CD8-positive, alpha-beta memory T cell (primary cell): ENCODE measurements at regions not wholly inside any gene's neighbourhood (a gene's known extent, or its start where the extent isn't known, plus 50 kb on each side); places are given as distances from the start of the nearest gene placed in this dataset.
"Not testable (repeated sequence)": the region's sequence is repeated elsewhere in the genome, so short reads cannot be mapped to it uniquely, and the experiment has no call there.

Experiments used
- CTCF ChIA-PET: fragments of 350-600 bp; sonication (Branson Sonifier 250); formaldehyde crosslinking; loops from one replicate; lab custom pipeline; 2021; ENCODE audit warnings: antibody characterized with exemption; lab: Charles Lee
- POLR2A ChIA-PET: fragments of 350-600 bp; sonication (Branson Sonifier 250); formaldehyde crosslinking; loops from one replicate; lab custom pipeline; 2021; ENCODE audit warnings: antibody characterized with exemption; lab: Charles Lee
- DNase-seq, 5 donors: peaks; one replicate each; pipeline versions ENCODE4 v3.0.0 to v3.0.0-alpha.2; 2020 to 2022; ENCODE audit warnings: mixed read lengths in 1 of 5
- H3K27ac ChIP-seq: one replicate; pipeline ENCODE4 v1.7.0; 2013; ENCODE audit warnings: low read depth, mild to moderate bottlenecking, low read length, moderate library complexity
- H3K27me3 ChIP-seq: 2 replicates; pipeline ENCODE4 v1.7.0; 2013; ENCODE audit warnings: low read length, mild to moderate bottlenecking; ENCODE audit not compliant: insufficient read depth, poor library complexity, severe bottlenecking
- H3K36me3 ChIP-seq: 2 replicates; pipeline ENCODE4 v1.7.0; 2013; ENCODE audit warnings: mild to moderate bottlenecking, low read length, moderate library complexity; ENCODE audit not compliant: insufficient read depth
- H3K4me1 ChIP-seq: 2 replicates; pipeline ENCODE4 v1.7.0; 2013; ENCODE audit warnings: mild to moderate bottlenecking, low read length, moderate library complexity; ENCODE audit not compliant: insufficient read depth
- H3K4me3 ChIP-seq: 2 replicates; pipeline ENCODE4 v1.7.0; 2013; ENCODE audit warnings: mild to moderate bottlenecking, low read length
- H3K9me3 ChIP-seq: 2 replicates; pipeline ENCODE4 v1.7.0; 2013; ENCODE audit warnings: mild to moderate bottlenecking, low read length
- H3K27ac Mint-ChIP-seq, 8 donors: one replicate each; pipeline ENCODE4 v1.8.0; 2020 to 2021; ENCODE audit warnings: mixed read lengths in 8 of 8, mild to moderate bottlenecking in 6 of 8, inconsistent platforms in 3 of 8, moderate library complexity in 3 of 8
- H3K27me3 Mint-ChIP-seq, 2 donors: one replicate each; pipeline ENCODE4 v1.8.0; 2020 to 2021; ENCODE audit warnings: mixed read lengths in 2 of 2, mild to moderate bottlenecking in 1 of 2, moderate library complexity in 1 of 2
- H3K36me3 Mint-ChIP-seq, 3 donors: one replicate each; pipeline ENCODE4 v1.8.0; 2020 to 2021; ENCODE audit warnings: mixed read lengths in 3 of 3, inconsistent platforms in 1 of 3, mild to moderate bottlenecking in 1 of 3
- H3K4me1 Mint-ChIP-seq, 3 donors: one replicate each; pipeline ENCODE4 v1.8.0; 2020 to 2021; ENCODE audit warnings: mixed read lengths in 3 of 3, inconsistent platforms in 1 of 3, mild to moderate bottlenecking in 1 of 3
- H3K4me3 Mint-ChIP-seq, 7 donors: one replicate each; pipeline ENCODE4 v1.8.0; 2020 to 2021; ENCODE audit warnings: mixed read lengths in 7 of 7, mild to moderate bottlenecking in 6 of 7, moderate library complexity in 4 of 7, inconsistent platforms in 2 of 7
- H3K9me3 Mint-ChIP-seq, 5 donors: one replicate each; pipeline ENCODE4 v1.8.0; 2020 to 2022; ENCODE audit warnings: mixed read lengths in 5 of 5, mild to moderate bottlenecking in 3 of 5, moderate library complexity in 2 of 5, inconsistent platforms in 1 of 5

DNA sequence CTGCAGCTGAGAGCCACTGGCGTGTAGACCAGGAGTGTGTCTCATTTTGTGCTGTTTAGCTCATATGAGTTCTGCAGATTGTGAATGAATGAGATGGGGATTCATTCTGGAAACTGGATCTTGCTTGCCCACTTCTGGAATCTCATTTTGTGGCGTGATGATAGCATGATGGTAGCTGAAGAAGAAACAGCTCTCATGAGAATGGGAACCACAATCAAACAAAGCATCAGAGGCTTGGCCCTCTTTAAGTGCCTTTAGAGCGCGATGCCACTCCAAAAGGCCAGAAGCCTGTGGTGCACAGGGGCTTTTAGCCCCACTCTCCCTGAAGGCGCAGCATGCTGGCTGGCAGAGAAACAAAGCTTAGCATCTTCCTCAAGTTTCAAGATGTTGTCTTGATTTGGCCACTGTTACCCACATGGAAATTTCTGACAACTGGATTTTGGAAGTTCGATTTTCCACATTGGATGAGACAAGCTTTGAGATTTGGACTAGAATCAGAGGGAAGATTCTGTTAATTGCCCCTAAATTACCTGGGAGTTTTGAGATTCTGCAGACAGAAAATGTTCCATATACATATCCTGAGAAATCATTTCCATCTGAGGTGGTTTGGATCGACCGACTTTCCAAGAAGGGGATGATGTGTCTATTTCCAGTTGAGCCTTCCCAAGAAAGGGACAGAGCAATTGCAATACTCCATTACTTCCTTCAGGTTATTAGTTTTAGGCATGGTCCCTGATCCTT lies 234.5 kb downstream of the VAPA start:
- H3K27me3 Mint-ChIP-seq: peaks cover 0 to 2% of the 10 kb centered on the region in 2 donors

DNA sequence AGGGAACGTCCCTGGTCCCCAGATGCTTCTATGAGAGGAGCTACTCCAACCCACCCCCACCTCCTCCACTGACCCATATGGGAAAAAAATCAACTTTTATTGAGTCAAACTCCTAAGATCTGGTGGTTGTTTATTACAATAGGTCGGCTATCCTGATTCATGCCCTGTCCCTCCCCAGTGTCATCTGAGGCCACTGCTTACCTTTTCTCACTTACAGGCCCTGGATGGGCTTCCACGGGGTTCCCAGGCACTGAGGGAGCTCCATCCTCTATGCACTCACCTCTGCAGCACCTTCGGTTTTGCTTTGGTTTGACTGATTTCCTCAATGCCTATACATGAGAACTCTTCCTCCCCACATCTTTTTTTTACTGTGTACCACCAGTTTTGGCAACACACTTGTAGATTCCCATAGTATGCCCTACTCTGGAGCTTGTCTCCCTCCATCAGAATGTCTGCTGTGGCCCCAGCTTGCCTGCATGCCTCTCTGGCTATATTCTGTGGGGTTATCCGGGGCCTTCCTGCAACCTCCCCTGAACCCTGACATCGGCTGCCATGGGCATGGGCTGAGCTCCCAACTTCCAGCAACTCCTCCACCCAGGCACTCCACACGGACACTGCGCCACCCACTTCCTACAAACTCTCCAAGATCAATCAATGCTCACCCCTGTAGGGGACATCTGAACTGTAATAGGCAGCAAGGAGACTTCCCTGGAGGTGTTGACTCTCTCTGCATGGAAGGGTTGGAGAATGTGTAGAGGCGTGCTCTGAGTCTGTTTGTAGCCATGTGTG lies 236.1 kb downstream of the VAPA start:
- Histone ChIP-seq H3K4me1 (no peaks in the 10 kb centered on the region), H3K27ac (no peak overlapping the region), H3K9me3 (no peaks in the 10 kb centered on the region), H3K36me3 (no peaks in the 10 kb centered on the region), H3K27me3 (no peaks in the 10 kb centered on the region), H3K4me3 (no peak overlapping the region)
- Mint-ChIP-seq H3K27ac (no peak overlapping the region), H3K4me3 (no peak overlapping the region), H3K36me3 (no peaks in the 10 kb centered on the region), H3K9me3 (peaks cover 0 to 9% (median 3%) of the 10 kb centered on the region in 5 donors), H3K4me1 (no peaks in the 10 kb centered on the region), H3K27me3 (no peaks in the 10 kb centered on the region)
- ChIA-PET POLR2A (no interaction called here), CTCF (no interaction called here)
- DNase-seq: no peak

More for the DNA sequence above, 234.5 kb downstream of the VAPA start:
- no peak overlapping the region for H3K4me3 ChIP-seq
- no peaks in the 10 kb centered on the region for H3K9me3 ChIP-seq
- no peaks in the 10 kb centered on the region for H3K36me3 Mint-ChIP-seq
- H3K9me3 Mint-ChIP-seq: peaks cover 0 to 9% (median 3%) of the 10 kb centered on the region in 5 donors
- H3K4me1 Mint-ChIP-seq: no peaks in the 10 kb centered on the region
- ChIA-PET CTCF (no interaction called here), POLR2A (no interaction called here)
- no peaks in the 10 kb centered on the region for H3K36me3 ChIP-seq
- no peaks in the 10 kb centered on the region for H3K4me1 ChIP-seq
- H3K4me3 Mint-ChIP-seq: no peak overlapping the region
- H3K27ac ChIP-seq: no peak overlapping the region
- no peak for DNase-seq
- no peaks in the 10 kb centered on the region for H3K27me3 ChIP-seq
- no peak overlapping the region for H3K27ac Mint-ChIP-seq

DNA sequence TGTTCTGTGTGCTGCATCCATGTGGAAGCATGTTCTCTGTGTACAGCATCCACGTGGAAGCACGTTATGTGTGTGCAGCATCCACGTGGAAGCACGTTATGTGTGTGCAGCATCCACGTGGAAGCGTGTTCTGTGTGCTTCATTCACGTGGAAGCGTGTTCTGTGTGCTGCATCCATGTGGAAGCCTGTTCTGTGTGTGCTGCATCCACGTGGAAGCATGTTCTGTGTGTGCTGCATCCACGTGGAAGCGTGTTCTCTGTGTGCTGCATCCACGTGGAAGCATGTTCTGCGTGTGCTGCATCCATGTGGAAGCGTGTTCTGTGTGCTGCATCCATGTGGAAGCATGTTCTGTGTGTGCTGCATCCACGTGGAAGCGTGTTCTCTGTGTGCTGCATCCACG lies 236.8 kb downstream of the VAPA start:
- H3K36me3 ChIP-seq, H3K9me3 Mint-ChIP-seq, H3K27me3 Mint-ChIP-seq, H3K27me3 ChIP-seq, H3K36me3 Mint-ChIP-seq, H3K9me3 ChIP-seq, H3K27ac ChIP-seq, CTCF ChIA-PET, H3K4me1 Mint-ChIP-seq, POLR2A ChIA-PET, H3K4me3 Mint-ChIP-seq, DNase-seq, H3K4me3 ChIP-seq, H3K4me1 ChIP-seq, H3K27ac Mint-ChIP-seq: not testable (repeated sequence)

DNA sequence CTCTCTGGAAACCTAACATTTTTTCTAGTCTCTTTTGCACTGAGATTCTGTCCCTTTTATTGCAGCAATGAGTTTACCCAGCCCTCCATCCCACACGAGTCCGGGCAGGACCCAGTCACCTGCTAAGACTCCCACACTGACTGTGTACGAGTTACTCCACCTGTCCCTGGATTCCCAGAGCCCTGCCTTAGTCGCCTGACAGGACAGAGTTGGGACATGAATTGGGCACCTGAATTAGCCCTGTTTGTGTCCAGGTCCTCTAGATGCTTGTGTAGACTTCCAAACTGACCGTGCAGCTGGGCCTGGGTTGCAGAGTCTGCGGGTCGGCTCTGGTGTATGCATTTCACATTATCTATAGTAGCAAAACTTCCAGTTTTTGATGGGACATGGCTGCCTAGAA lies 238.7 kb downstream of the VAPA start:
- POLR2A ChIA-PET: no interaction called here
- H3K27me3 Mint-ChIP-seq: no peaks in the 10 kb centered on the region
- Histone ChIP-seq H3K27me3 (no peaks in the 10 kb centered on the region), H3K36me3 (no peaks in the 10 kb centered on the region), H3K4me1 (no peaks in the 10 kb centered on the region), H3K4me3 (no peak overlapping the region), H3K9me3 (no peaks in the 10 kb centered on the region), H3K27ac (no peak overlapping the region)
- no peak for DNase-seq
- CTCF ChIA-PET: no interaction called here
- no peaks in the 10 kb centered on the region for H3K36me3 Mint-ChIP-seq
- peaks cover 0 to 10% (median 3%) of the 10 kb centered on the region in 5 donors for H3K9me3 Mint-ChIP-seq
- H3K27ac Mint-ChIP-seq: no peak overlapping the region
- no peaks in the 10 kb centered on the region for H3K4me1 Mint-ChIP-seq
- no peak overlapping the region for H3K4me3 Mint-ChIP-seq

DNA sequence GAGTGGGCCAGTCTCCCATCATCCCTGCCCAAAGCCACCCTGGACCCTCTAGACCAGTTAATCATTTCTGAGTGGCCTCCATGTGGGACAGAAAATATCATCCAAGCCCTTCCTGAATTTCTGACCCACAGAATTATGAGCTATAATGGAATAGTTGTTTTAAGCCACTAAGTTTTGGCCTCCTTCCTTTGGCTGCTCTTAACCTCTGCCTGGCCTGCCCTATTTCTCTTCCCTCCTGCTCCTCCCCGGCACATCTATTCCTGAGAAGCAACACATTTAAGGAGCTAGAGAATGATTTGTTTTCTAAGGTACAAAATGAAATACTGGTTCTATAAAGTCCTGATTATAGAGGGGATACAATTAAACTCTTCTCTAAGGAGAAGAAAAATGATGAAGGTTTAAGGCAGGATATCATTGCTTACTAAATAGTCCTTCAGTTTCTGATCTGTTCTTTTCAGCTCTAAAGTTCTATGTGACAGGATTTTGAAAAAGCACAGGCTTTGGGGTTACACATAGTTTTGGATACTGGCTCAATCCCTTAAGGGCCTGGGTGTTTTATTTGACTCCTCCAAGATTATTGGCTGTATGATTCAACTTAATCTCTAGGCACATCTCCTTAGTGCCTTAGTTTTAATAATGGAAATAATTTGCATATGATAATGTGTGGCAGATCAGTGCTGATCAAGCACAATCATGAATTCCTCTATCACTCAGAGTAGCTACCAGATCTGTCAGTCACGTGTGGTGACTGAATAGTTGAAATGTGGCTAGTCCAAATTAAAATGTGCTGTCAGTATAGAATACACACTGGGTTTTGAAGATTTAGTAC lies 240.3 kb downstream of the VAPA start:
- H3K4me1 ChIP-seq: no peaks in the 10 kb centered on the region
- CTCF ChIA-PET: no interaction called here

DNA sequence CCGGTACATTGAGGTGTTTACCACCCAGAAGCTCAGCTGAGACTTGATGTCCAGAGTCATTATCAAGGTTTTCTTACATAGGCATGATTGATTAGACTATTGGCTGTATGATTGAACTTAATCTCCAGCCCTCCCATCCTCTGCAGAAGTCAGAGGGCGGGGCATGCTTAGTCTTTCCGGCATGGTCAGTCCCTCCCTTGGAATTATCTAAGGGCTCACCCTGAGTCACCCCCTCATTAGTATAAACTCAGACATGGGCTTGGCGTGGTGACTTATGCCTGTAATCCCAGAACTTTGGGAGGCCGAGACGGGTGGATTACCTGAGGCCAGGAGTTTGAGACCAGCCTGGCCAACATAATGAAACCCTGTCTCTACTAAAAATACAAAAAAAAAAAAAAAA lies 243.9 kb downstream of the VAPA start:
- ChIA-PET POLR2A (no interaction called here), CTCF (no interaction called here)
- Mint-ChIP-seq H3K36me3 (no peaks in the 10 kb centered on the region), H3K27ac (no peak overlapping the region), H3K4me3 (no peak overlapping the region), H3K9me3 (peaks cover 0 to 5% (median 1%) of the 10 kb centered on the region in 5 donors), H3K4me1 (no peaks in the 10 kb centered on the region), H3K27me3 (no peaks in the 10 kb centered on the region)
- Histone ChIP-seq H3K4me3 (no peak overlapping the region), H3K27ac (no peak overlapping the region), H3K9me3 (no peaks in the 10 kb centered on the region), H3K4me1 (no peaks in the 10 kb centered on the region), H3K27me3 (no peaks in the 10 kb centered on the region), H3K36me3 (no peaks in the 10 kb centered on the region)
- no peak for DNase-seq

More for the DNA sequence above, 240.3 kb downstream of the VAPA start:
- no peaks in the 10 kb centered on the region for H3K36me3 Mint-ChIP-seq
- H3K9me3 ChIP-seq: no peaks in the 10 kb centered on the region
- H3K27me3 ChIP-seq: no peaks in the 10 kb centered on the region
- POLR2A ChIA-PET: no interaction called here
- no peaks in the 10 kb centered on the region for H3K27me3 Mint-ChIP-seq
- no peak overlapping the region for H3K4me3 ChIP-seq
- H3K4me3 Mint-ChIP-seq: no peak overlapping the region
- H3K36me3 ChIP-seq: no peaks in the 10 kb centered on the region
- DNase-seq: no peak
- H3K27ac ChIP-seq: no peak overlapping the region
- H3K9me3 Mint-ChIP-seq: peaks cover 0 to 13% (median 3%) of the 10 kb centered on the region in 5 donors
- H3K27ac Mint-ChIP-seq: no peak overlapping the region
- H3K4me1 Mint-ChIP-seq: no peaks in the 10 kb centered on the region

DNA sequence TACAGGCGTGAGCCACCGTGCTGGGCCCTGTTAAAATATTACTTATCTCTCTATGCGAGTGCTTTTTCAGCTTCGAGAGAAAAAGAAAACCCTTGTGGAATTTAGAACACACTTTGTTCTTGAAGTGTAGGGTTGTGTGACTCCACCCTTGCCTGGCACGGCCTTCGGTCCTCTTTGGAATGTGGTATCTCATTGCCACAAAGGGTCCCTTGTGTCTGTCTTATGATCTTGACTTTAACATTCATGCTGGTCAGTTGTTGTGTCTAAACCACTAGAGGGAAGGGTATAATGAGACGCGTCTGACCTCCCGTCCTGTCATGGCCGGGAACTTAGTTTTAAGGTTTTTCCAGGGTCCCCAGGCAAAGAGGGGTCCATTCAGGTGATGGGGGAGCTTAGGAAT lies 246.4 kb downstream of the VAPA start:
- H3K27ac Mint-ChIP-seq: no peak overlapping the region
- H3K36me3 Mint-ChIP-seq: no peaks in the 10 kb centered on the region
- Histone ChIP-seq H3K36me3 (no peaks in the 10 kb centered on the region), H3K27ac (no peak overlapping the region), H3K4me1 (no peaks in the 10 kb centered on the region), H3K27me3 (no peaks in the 10 kb centered on the region), H3K9me3 (no peaks in the 10 kb centered on the region), H3K4me3 (no peak overlapping the region)
- H3K9me3 Mint-ChIP-seq: peaks cover 0 to 5% (median 0%) of the 10 kb centered on the region in 5 donors
- DNase-seq: no peak
- ChIA-PET POLR2A (no interaction called here), CTCF (no interaction called here)
- H3K4me3 Mint-ChIP-seq: no peak overlapping the region
- H3K4me1 Mint-ChIP-seq: no peaks in the 10 kb centered on the region
- peaks cover 0 to 2% of the 10 kb centered on the region in 2 donors for H3K27me3 Mint-ChIP-seq

DNA sequence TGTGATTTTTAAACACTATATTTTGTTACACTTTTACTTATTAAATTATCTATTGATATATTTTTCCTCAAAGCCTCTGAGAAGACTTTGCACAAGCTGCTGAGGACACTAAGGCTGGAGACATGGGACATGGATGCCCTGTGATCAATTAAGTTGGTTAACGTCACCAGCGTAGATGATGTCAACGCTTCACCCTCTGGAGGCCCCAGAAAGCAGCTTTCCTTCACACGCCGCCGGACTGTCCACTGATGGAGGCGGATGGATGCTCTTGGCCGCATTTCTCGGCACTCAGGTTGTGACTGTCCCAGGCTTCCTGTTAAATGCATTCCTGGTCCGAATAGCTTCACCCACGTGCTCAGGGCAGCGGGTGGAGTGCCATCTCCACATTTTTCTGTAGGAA lies 247.5 kb downstream of the VAPA start:
- H3K4me1 ChIP-seq: no peaks in the 10 kb centered on the region
- H3K27ac ChIP-seq: no peak overlapping the region
- peaks cover 0 to 5% (median 0%) of the 10 kb centered on the region in 5 donors for H3K9me3 Mint-ChIP-seq
- H3K27me3 Mint-ChIP-seq: peaks cover 0 to 2% of the 10 kb centered on the region in 2 donors
- H3K4me1 Mint-ChIP-seq: no peaks in the 10 kb centered on the region
- CTCF ChIA-PET: no interaction called here
- POLR2A ChIA-PET: no interaction called here
- no peak overlapping the region for H3K4me3 ChIP-seq
- no peaks in the 10 kb centered on the region for H3K27me3 ChIP-seq
- no peaks in the 10 kb centered on the region for H3K9me3 ChIP-seq
- no peak overlapping the region for H3K4me3 Mint-ChIP-seq
- H3K27ac Mint-ChIP-seq: no peak overlapping the region
- H3K36me3 ChIP-seq: no peaks in the 10 kb centered on the region
- no peak for DNase-seq
- no peaks in the 10 kb centered on the region for H3K36me3 Mint-ChIP-seq
